ENCODE measurements at regions not wholly inside any gene's neighbourhood (a gene's known extent, or its start where the extent isn't known, plus 50 kb on each side); places are given as distances from the start of the nearest gene placed in this dataset.

DNA sequence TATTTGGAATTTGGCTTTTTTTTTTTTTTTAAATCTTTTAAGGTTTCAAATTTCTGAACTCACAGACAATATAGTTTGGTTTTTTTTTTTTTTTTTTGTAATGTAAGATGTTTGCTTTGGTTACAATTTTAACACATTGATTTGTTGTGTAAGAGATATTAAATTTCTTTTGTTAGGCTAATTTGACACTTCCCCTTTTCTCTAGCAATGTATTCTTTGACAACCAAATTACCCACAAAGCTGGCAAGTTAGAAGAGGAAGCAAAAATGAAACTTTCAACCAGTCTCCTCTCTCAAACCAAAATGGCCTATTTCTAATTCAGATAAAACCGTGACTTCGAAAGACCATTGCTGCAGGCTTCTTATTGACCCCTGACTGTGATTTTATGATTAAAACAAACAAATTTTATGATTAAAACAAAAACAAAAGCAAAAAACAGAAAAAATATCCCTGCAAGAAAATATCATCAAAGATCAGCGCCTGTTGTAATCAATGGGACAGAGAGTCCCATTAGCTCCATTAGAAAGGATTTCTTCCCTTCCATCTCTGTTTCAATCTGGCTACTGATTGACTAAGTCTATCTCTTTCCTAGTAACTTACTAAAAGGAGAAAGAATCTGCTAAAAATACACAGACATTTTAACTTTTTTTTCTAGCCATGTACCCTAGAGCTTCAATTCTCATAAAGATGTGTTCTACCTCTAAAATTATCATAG is 489.2 kb downstream of the MDFIC start:
- TF ChIP-seq CTCF (conservative IDR thresholded peaks at IDR 0.05; ENCODE audit: low read length): no peak
- TF ChIP-seq EZH2phosphoT487 (IDR thresholded peaks at IDR 0.05; ENCODE audit: borderline replicate concordance, low read depth, low read length): no peak
